OCI-LY1 (cell line): ENCODE measurements at regions not wholly inside any gene's neighbourhood (a gene's known extent, or its start where the extent isn't known, plus 50 kb on each side); places are given as distances from the start of the nearest gene placed in this dataset.

ENCODE experiments used
- EZH2 ChIP-seq: fragments of 200-600 bp; sonication (generic), shearing (Covaris generic); IDR thresholded peaks from 2 replicates; pipeline ENCODE4 v1.8.0; 2017; ENCODE audit warnings: borderline replicate concordance, mixed run types, mild to moderate bottlenecking, antibody characterized with exemption, low read length, moderate library complexity, mixed read lengths
- TF ChIP-seq, protein P1 (sequence below): fragments of 200-600 bp; sonication (generic), shearing (Covaris generic); IDR thresholded peaks from 2 replicates; pipeline ENCODE4 v1.5.1; 2017; ENCODE audit warnings: mild to moderate bottlenecking, antibody characterized with exemption, low read length, moderate library complexity, mixed read lengths

DNA sequence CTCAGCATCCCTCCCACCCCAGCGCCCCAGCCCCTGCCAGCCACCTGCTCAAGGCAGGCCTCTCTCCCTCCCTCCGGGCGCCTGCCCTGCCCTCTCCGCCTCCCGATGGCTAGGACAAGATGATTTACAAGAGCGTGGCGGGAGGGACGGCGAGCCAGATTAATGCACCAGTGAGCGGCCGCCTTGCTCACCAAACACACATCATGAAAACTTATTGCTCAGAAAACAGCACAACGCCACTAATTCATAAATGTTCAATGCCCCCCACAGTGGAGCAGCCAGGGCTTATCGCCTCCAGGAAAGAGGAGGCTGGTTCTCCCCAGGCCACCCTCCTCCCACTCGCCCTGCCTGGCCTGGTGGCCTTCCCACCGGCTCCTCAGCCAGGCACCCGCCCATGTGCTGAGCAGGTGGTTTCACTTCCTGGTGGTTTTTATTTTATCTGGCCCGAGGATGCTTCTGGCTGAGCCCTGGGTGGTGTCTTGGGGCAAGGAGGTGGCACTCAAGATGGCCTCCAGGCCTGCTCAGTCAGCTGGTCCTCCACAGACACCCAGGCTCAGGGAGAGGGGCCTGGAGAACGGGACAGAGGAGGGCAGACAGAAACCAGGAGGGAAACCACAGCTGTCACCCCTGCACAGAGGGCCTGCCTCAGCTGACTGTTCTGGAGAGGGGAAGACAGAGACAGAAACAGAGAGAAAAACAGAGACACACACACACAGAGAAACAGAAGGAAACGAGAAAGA is 284.9 kb downstream of the UACA start:
- TF ChIP-seq, protein P1, sequence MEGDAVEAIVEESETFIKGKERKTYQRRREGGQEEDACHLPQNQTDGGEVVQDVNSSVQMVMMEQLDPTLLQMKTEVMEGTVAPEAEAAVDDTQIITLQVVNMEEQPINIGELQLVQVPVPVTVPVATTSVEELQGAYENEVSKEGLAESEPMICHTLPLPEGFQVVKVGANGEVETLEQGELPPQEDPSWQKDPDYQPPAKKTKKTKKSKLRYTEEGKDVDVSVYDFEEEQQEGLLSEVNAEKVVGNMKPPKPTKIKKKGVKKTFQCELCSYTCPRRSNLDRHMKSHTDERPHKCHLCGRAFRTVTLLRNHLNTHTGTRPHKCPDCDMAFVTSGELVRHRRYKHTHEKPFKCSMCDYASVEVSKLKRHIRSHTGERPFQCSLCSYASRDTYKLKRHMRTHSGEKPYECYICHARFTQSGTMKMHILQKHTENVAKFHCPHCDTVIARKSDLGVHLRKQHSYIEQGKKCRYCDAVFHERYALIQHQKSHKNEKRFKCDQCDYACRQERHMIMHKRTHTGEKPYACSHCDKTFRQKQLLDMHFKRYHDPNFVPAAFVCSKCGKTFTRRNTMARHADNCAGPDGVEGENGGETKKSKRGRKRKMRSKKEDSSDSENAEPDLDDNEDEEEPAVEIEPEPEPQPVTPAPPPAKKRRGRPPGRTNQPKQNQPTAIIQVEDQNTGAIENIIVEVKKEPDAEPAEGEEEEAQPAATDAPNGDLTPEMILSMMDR, result no peak
- TF ChIP-seq EZH2, result no peak
